GM18858 (cell line): ENCODE measurements at regions not wholly inside any gene's neighbourhood (a gene's known extent, or its start where the extent isn't known, plus 50 kb on each side); places are given as distances from the start of the nearest gene placed in this dataset.
"Not testable (repeated sequence)": the region's sequence is repeated elsewhere in the genome, so short reads cannot be mapped to it uniquely, and the experiment has no call there.

Source experiments
- ATAC-seq: cut with Tn5 transposase; IDR thresholded peaks from one replicate; pipeline ENCODE4 v1.9.1; 2021; ENCODE audit not compliant: unreplicated experiment

DNA sequence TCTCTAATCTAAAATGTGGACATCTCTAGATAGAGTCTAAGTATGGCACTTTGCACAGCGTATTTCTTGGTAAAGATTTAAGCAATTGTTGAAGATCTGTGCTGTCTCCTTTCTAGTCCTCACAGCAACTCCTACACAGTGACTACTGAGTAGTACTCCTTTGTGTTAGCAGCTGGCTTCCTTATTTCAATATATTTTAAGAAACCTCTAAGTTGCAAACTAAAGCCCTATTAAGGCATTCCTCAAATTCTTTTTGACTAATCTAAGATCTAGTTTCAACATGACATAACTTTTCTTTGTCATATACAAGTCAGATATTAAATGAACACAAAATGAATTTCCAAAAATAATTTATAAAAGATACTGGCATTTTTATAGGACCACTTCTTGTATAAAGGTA, 121.8 kb upstream of the DNAJC10 start:
- ATAC-seq: no peak

DNA sequence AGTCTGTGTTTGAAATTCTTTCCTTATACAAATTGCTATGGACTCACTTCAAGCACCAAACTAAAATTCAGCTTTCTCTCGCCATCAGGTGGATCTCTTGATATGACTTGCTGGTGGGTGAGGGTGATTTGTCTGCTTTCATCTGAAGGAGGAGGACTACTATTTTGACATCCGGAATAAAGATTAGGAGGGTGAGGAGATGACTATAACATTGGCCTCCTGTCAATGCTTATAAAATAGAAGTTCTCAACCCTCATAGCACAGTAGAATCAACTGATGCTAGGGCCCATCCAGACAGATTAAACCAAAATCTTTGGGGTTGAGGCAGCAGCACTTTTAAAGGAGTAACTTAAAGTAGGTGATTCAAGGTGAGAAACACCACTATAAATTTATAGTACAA, 120.4 kb upstream of the DNAJC10 start:
- ATAC-seq: no peak

DNA sequence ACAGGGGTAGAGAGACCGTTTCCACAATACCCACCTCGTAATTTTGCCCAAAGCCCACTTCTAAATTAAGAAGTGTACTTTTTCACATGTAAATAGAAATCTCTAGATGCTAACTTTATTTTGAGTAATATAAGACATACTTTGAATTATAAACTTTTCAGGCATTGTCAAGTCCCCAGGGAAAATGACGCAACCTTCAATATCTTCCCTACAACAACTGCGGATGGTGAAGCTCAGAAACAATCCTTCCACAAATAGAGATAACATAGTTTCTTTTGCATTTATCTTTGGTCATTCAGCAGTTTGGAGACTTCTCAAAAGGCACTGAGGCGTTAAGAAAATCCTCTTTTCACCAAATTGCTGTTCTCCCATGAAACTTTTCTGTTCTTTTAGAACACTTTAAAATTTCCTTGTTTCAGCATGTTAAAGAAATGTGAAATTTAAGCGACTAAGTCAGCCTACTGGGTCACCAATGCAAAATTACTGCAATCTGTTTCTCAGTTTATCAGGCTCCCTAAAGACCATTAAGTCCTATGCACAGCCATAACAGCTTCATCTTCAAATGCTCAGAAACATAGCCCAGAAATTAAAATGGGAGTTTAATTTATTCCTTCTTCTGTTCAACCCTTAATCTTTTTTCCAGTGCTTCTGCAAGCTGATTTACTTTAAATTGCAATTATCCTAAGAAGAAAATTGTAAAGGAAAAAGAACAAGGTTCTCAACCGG, 118.3 kb upstream of the DNAJC10 start:
- no peak for ATAC-seq

DNA sequence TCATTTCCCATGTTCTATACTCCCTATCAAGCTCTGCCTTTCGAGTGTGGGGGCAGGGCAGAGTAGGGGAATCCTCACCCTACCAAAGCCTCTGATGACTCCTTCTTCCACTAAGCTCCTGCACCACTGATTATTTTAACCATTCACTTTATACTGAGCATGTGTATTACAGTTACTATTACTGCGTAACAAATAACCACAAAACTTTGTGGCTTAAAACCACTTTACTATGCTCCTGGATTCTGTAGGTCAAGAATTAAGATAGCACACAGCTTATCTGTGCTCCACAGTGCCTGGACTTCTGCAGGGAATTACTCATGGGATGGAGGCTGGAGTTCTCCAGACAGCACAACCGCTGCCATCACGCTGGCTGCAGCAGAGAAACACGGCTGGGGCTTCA, 117.4 kb upstream of the DNAJC10 start:
- no peak for ATAC-seq

DNA sequence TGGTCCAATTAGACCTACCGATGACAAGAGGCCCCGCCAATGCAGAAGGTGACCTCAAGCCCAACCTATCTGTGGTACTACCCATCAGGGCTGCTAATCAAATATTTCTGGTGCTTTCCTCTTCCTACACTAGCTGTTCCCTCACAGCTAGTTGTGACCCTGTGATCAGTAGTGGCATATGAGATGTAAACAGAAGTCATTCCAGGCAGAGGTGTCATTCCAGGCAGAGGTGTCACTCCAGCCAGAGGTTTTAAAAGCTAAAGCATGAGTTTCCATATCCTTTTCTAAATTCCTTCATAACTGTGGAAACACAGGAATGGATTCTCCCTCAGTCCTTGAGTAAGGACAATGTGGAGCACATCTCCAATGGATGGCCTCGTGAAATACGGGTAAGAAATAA, 110.9 kb upstream of the DNAJC10 start:
- ATAC-seq: no peak

DNA sequence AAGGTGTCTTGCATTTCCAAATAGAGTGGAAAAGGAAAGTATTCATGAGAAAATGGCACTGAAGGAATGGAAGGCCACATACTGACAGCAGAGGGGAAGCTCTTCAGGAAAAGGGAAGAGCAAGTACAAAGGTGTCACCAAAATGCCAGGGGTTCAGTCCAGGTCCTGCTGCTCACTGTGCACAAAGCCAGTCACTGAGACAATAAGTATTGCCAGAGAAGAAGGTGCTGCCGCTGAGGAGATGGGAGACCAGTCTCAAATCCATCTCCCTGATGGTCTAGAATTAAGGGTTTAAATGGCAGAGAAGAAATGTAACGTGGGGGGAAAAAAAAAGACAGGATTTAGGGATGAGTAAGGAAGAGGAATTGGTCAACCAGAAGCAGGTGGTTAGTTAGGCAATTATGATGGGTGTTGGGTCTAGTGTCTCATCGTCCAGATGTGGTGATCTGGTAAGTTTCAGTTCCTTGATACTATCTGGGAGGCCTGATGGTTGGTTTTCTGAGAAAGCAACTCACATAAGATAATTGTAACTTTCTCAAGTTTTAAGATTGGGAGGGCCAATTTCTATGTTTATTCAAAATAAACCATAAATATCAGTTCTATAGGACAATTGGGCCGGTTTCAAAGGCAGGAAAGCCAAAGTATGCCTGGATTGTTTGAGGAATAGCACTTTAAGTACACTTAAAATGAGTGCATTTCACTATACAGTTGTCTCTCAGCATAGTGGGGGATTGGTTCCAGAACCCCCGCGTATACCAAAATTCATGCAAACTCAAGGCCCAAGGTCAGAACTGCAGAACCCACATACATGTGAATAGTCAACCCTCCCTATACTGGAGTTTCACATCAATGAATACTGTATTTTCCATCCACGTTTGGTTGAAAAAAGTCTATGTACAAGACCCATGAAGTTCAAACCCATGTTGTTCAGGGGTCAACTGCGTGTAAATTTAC, 109.1 kb upstream of the DNAJC10 start:
- peak; percentile 45 for ATAC-seq

DNA sequence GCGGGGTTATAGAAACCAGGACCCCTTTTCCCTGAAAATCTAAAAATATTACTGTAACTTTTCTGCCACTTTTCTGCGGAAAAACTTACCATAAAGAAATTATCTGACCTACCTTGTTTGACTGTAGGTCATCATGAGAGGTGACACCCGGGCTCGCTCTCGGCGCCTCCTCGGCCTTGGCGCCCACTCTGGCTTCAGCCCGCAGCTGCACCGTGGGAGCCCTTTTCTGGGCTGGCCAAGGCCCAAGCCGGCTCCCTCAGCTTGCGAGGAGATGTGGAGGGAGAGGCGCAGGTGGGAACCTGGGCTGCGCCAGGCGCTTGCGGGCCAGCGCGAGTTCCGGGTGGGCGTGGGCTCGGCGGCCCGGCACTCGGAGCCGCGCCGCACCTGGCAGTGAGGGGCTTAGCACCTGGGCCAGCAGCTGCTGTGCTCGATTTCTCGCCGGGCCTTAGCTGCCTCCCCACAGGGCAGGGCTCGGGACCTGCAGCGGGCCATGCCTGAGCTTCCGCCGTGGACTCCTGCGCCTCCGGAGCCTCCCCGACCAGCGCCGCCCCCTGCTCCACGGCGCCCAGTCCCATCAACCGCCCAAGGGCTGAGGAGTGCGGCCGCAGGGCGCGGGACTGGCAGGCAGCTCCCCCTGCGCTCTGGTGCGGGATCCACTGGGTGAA, 107.7 kb upstream of the DNAJC10 start:
- no peak for ATAC-seq

DNA sequence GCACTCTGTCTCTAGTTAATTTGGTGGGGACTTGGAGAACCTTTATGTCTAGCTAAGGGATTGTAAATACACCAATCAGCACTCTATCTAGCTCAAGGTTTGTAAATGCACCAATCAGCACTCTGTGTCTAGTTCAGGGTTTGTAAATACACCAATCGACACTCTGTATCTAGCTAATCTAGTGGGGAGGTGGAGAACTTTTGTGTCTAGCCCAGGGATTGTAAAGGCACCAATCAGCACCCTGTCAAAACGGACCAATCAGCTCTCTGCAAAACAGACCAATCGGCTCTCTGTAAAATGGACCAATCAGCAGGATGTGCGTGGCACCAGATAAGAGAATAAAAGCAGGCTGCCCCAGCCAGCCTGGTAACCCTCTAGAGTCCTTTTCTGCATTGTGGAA, 107.1 kb upstream of the DNAJC10 start:
- ATAC-seq: not testable (repeated sequence)

DNA sequence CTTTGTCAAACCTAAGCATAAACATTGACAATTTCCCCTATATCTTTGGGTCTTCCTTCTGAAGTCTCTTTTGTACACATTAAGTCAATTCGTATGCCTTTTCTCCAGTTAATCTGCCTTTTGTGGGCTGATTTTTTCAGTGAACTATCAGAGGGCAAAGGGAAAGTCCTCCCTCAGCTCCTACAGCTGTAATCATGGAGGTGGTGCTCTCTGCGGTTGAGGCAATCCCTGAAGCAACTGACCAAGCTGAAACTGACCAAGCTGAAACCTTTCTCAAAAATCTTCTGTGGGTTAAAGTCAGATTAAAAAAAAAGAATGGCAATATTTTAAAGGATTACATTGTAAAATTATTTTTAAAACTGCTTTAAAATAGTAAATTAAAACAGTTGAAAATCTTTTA, 105.8 kb upstream of the DNAJC10 start:
- ATAC-seq: no peak

DNA sequence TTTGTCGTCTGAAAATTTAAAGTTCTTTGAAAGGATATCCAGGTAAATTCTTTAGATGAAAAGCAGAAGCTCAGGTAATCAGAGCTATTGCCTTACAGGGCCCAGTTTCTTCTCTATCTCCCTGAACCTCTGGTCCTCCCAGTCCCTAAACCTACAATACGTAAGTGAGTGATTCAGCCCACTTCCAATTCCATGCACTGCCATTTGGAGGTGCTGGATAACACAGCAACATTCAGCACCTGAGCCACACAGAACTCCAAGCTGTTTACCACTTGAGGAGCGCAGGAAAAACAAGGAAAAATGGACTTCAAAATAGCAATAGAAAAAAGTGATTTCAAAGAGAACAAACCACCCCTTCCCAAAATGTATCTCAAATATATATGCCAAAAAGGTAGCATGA, 105.0 kb upstream of the DNAJC10 start:
- no peak for ATAC-seq

DNA sequence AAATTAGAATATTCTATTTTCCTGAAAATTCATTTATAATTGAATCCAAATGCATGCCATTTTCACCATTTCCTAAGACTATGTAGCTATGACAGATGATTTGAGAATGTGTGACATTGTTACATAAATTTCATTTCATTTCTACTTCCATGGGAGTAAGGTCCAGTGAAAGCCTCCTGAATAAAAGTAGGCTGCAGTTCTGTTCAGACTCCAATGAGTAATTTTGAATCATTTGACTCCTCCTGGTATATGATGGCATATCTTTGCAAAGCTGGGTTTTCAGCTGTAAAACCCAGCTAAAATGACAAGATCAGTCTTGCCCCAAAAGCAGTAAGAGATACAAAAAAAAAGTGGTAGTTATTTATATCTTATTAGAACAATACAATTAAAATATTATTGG, 101.0 kb upstream of the DNAJC10 start:
- no peak for ATAC-seq

DNA sequence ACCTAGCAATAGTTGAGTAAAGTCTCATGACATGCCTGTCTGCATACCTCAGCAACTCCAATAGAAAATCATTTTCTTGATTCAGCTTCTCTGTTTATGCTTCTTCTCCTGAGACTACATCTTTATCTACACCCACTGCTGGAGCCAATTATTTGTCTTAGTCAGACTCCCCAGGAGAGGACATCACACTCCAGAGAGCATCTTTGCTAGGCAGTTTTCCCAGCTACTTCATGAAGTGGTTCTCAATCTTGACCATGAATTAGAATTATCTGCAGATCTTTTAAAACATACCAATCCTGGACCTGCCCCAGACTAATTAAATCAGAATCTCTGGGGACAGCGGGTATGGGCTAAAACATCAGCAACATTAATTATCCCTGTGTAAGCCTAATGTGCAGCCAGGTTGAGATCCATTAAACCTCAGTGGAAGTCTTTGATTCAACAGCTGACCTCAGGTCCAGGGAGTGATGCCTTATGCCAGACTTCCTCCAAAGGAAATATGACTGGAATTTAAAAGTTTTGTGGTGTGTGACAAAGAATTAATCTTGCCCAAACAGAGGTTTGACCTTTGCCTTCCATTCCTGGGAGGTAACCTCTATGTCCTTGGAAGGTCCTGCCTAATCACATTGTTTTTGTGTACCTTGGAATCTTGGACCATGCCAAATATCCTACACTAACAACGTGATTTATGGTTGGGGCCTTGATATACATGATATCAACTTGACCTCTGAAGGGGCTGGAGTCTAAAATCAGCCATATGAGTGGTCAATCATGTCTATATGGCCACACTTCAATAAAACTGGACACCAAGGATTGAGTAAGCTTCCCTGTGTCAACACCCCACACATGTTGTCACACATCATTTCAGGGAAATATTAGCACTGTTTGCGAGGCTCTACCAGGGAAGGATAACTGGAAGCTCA, 99.3 kb upstream of the DNAJC10 start:
- ATAC-seq: no peak

DNA sequence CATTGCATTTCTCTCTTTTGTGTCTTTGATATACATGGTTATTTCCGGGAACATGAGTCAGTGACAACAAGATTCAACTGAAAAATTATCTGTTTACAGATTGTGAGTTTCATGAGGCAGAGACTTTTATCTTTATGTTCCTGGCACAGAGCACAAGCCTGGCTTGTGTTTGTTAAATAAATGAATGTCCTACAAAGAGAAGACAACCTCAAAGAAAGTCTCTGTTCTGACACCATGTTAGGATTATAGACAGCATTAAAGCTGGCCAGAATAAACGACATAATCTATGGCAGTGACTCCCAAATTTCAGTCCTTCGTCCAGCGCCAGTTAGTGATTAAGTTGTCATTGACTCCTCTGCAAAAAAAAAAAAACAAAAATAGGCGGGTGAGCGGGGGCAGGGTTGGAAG, 97.4 kb upstream of the DNAJC10 start:
- no peak for ATAC-seq

DNA sequence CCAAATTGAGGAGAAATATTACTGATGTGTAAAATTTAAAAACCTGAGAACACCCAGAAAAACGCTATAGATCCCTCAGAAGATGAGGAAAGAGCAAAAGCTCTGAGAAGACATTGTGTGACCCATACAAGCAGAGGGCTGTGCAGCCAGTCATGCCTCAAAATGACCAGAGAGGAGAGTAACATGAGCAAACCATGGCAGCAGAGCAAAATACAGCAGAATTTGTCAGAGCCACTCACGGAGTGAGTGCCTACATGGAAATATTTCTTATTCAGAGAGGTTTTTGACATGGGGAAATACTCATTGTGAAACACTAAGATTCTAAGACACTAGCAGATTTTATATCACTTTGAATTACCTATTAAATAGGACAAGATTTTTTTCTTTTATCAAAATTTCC, 96.8 kb upstream of the DNAJC10 start:
- ATAC-seq: no peak

DNA sequence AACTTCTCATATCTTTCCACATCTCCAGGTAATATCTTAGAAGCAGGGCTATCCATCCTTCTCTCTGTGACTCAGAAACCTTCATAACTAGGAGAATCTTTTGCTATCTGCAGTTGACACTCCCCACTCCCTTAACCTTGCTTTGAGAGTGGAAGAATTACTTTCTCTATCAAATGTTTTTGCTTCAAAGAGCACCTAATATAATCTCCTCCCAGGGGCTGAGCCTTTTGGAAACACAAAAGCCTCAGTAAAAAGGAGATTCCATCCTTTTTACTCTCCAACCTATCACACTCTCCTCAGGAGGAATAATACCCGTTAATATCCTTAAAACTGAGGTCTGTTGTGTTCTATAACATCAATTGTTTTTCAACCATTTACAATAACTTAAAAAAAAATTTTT, 94.9 kb upstream of the DNAJC10 start:
- ATAC-seq: no peak

DNA sequence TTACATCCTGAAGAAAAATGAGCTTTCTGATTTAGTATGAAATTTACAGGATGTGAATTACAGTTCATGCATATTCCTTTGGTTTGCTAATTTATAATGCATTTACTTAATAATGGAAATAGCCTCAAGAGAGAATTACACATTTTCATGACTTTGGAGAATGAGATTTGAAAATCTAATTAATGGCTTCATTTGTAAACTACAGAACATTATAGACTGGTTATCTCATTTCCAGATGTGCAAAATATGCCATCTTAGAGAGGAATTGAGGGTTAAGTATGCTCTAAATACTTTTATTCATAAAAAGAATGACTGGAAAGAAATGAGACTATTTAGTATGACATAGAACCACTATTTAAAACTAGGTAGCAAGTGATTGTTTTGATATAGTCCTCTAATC, 94.2 kb upstream of the DNAJC10 start:
- no peak for ATAC-seq

DNA sequence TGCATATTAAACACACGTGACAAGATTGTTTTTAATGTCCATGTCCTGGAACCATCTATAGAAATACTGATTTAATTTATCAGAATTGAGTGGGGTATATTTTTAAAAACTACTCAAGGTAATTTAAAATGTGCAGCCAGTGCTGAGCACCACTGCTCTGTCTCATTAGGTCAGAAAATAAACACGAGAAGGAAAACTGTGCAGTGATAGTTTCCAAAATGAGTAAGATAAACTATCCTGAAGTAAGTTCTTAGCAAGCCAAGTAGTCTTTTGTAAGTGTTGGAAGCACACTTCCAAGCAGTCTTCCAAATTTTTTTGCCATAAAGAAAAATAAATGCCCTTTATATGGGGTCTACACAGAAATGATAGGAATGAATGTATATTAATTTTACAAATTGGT, 93.8 kb upstream of the DNAJC10 start:
- no peak for ATAC-seq

DNA sequence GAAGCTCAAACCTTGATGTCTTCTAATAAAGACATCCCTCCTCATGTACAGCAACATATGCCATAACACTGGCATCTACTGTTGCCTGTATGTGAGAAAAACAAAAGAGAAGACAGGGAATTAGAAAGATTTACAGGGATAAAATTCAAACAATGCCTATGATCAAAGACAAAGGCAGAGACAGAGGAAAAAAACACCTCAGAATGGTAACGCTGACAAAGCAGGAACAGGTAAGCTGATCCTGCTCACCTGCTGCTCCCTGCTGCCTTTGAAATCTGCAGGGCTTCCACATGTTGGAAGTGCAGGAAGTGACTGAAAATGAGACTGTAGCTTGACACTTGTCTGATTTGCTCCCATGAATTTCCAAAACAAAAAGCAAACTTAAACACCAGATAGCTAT, 90.2 kb upstream of the DNAJC10 start:
- no peak for ATAC-seq

DNA sequence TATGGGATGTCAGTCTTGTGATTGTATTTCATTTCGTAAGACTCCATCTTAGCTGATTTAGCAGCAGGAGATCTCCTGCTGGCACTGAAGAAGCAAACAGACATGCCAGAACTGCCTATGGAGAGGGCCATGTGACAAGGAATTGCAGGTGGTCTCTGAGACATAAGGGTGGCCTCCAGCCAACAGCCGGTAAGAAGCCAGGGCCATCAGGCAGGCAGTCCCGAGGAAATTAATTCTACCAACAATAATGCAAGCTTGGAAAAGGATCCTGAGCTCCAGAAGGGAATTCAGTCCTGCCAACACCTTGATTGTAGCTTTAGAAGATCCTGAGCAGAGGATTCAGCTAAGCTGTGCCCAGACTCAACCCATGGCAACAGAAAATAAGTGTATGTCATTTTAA, 87.1 kb upstream of the DNAJC10 start:
- no peak for ATAC-seq

DNA sequence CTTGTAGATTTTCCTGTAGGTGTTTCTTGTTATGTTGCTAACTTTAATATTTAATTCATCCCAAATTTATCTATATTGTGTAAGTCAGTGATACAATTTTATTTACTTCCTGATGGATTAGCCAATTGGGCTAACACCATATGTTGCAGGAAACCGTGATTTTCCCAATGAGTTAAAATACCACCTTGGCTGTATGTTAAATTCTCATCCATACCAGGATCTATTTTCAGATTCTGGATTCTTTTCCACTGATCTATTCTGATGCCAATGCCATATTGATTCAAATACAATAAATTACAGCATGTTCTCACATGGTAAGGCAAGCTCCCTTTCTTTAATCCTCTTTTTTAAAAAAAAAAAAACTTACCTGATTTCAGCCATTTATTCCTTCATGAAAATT, 85.8 kb upstream of the DNAJC10 start:
- no peak for ATAC-seq

DNA sequence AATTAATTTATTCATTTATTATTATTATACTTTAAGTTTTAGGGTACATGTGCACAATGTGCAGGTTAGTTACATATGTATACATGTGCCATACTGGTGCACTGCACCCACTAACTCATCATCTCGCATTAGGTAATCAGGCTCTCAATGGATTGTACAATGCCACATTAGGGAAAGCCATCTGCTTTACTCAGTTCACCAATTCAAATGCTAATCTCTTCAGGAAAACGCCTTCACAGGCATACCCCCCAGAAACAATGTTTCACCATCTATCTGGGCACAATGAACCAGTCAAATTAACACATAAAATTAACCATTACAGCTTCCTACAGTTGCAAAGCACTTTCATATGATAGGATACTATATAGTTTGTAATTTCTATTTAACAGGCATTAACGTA, 84.8 kb upstream of the DNAJC10 start:
- ATAC-seq: no peak
